ENCODE measurements at regions not wholly inside any gene's neighbourhood (a gene's known extent, or its start where the extent isn't known, plus 50 kb on each side); places are given as distances from the start of the nearest gene placed in this dataset.

- TF ChIP-seq ELK1 (CRISPR knock-in tag; IDR thresholded peaks at IDR 0.05), result no peak
- no peak for TF ChIP-seq CTCF (IDR thresholded peaks at IDR 0.05 in 2 of 3, conservative IDR thresholded peaks at IDR 0.05 in 1 of 3; ENCODE audit: insufficient read depth in 2 of 3, low read depth in 1 of 3, low read length in 3 of 3)
- no peak for TF ChIP-seq CHD1 (IDR thresholded peaks at IDR 0.05; ENCODE audit: low read length)
- TF ChIP-seq DPF2 (IDR thresholded peaks at IDR 0.05), result no peak
- no peak for TF ChIP-seq SMARCC2 (IDR thresholded peaks at IDR 0.05; ENCODE audit: low read depth)
- TF ChIP-seq TRIM24 (IDR thresholded peaks at IDR 0.05), result no peak
These were observed 81.9 kb upstream of the FRMD4A start for GRCh38 chr10:14412624-14413023.

Measured in K562 (cell line).